KOPT-K1 (cell line): ENCODE measurements at regions not wholly inside any gene's neighbourhood (a gene's known extent, or its start where the extent isn't known, plus 50 kb on each side); places are given as distances from the start of the nearest gene placed in this dataset.

Experiments
- H3K27ac ChIP-seq: fragments of 200-600 bp; sonication (generic); 2 replicates; pipeline ENCODE4 v1.5.1; 2016; ENCODE audit warnings: antibody characterized with exemption, mild to moderate bottlenecking, low read depth, low read length; ENCODE audit not compliant: poor library complexity, severe bottlenecking
- H3K36me3 ChIP-seq: fragments of 200-600 bp; sonication (generic); 2 replicates; pipeline ENCODE4 v1.5.1; 2017; ENCODE audit warnings: antibody characterized with exemption, mild to moderate bottlenecking, low read length, moderate library complexity; ENCODE audit not compliant: insufficient read depth
- H3K9me3 ChIP-seq: fragments of 200-600 bp; sonication (generic); 2 replicates; pipeline ENCODE4 v1.5.1; 2017; ENCODE audit warnings: antibody characterized with exemption, low read length, mild to moderate bottlenecking; ENCODE audit not compliant: insufficient read depth, poor library complexity, severe bottlenecking

DNA sequence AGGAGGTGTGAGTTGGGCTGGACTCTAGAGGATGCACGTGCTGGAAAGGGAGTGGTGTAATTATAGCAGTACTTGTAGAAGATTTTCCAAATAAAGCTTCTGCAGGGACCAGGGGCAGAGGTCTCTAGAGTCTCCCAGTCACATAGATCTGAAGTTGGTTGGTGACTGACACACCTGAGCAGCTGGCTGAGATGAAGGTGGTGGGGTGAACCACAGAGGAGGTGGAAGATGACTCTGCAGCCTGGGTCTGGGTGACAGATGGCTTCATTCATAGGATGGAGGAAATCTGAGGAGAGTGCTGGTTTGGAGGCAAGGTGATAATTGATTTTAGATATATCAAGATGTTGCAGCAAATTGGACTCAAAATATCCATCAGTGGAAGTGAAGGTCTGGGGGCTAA lies 178.9 kb upstream of the IVNS1ABP start:
- H3K27ac ChIP-seq: no peak overlapping the region
- H3K9me3 ChIP-seq: no peaks in the 10 kb centered on the region
- H3K36me3 ChIP-seq: no peaks in the 10 kb centered on the region

DNA sequence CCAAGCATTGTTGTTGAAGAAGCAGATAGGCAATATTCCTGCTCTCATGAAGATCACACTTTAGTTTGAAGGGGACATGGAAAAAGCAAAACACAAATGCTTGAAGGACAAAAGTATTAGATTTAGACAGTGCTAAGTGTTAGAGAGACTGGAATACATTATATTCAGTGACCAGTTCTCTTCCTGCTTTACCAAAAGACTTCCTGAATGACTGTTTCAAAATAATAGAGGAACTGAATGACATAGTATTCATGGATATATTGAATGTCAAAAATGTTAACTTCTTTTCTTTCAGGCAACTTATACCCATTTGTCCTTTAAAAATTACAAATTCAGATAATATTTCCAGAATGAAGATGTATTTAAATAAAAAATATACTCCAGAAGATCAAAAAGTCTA lies 178.0 kb upstream of the IVNS1ABP start:
- Histone ChIP-seq H3K36me3 (no peaks in the 10 kb centered on the region), H3K9me3 (no peaks in the 10 kb centered on the region), H3K27ac (no peak overlapping the region)

GRCh38 chr1:185492089-185492825 lies 175.2 kb upstream of the IVNS1ABP start:
- Histone ChIP-seq H3K9me3 (no peaks in the 10 kb centered on the region), H3K27ac (no peak overlapping the region), H3K36me3 (no peaks in the 10 kb centered on the region)

DNA sequence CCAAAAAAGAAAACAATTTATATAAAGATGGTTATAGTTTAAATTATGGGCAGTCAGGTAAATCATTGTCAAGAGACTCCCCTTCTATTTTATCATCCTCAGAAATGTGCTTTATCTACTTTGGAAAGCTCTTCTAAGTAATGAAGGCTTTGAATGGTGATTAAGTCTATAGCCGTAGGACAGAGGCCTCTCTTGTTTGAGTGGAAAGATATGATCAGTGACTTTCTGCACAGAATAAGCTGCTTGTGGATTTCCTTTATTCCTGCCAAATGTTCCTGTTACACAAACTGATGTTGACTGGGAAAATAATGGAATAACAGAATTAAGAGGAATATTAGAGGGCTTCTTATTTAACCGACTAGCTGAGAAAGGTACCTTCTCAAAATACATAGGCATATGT lies 174.6 kb upstream of the IVNS1ABP start:
- no peak overlapping the region for H3K27ac ChIP-seq
- H3K9me3 ChIP-seq: no peaks in the 10 kb centered on the region
- H3K36me3 ChIP-seq: no peaks in the 10 kb centered on the region

GRCh38 chr1:185490924-185491323 lies 173.9 kb upstream of the IVNS1ABP start:
- Histone ChIP-seq H3K9me3 (no peaks in the 10 kb centered on the region), H3K36me3 (no peaks in the 10 kb centered on the region), H3K27ac (no peak overlapping the region)

DNA sequence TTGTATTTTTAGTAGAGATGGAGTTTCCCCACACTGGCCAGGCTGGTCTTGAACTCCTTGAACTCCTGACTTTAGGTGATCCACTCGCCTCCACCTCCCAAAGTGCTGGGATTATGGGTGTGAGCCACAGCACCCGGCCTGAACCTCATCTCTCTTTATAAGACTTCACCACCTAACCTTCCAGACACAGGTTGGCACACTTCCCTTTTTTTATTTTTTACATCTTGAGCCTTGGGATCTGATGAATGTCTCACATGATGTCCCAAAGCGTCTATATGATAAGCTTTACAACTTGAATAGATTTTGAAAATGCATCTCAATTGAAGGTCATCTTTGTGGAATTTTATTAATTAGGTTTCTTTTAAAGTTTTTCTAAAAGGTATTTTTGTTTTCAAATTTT lies 172.4 kb upstream of the IVNS1ABP start:
- H3K9me3 ChIP-seq: no peaks in the 10 kb centered on the region
- H3K36me3 ChIP-seq: no peaks in the 10 kb centered on the region
- H3K27ac ChIP-seq: no peak overlapping the region

- Histone ChIP-seq H3K9me3 (no peaks in the 10 kb centered on the region), H3K36me3 (no peaks in the 10 kb centered on the region), H3K27ac (no peak overlapping the region)
These were observed 171.8 kb upstream of the IVNS1ABP start for GRCh38 chr1:185488808-185489207.

GRCh38 chr1:185487936-185488335 lies 170.9 kb upstream of the IVNS1ABP start:
- Histone ChIP-seq H3K9me3 (no peaks in the 10 kb centered on the region), H3K27ac (no peak overlapping the region), H3K36me3 (no peaks in the 10 kb centered on the region)

DNA sequence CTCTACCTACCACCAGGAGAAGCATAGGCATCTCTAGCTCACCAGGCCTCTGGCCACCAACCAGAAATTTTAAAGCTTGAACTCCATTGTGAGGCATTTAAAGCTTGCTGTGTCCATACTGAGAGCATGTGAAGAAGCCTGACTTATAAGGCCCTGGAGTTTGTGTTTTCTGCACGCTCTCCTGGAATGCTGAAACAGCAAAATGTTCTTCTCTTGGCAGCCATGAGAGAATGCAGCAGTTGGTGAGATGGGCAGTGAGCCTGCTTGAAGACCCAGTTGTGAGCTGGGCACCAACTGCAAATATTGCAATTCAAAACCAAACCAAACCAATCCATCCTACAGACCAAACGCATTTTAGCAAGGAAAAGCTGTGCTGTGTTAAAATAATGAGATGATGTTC lies 170.0 kb upstream of the IVNS1ABP start:
- Histone ChIP-seq H3K27ac (no peak overlapping the region), H3K9me3 (no peaks in the 10 kb centered on the region), H3K36me3 (no peaks in the 10 kb centered on the region)

GRCh38 chr1:185486346-185486745 lies 169.3 kb upstream of the IVNS1ABP start:
- Histone ChIP-seq H3K27ac (no peak overlapping the region), H3K36me3 (no peaks in the 10 kb centered on the region)

DNA sequence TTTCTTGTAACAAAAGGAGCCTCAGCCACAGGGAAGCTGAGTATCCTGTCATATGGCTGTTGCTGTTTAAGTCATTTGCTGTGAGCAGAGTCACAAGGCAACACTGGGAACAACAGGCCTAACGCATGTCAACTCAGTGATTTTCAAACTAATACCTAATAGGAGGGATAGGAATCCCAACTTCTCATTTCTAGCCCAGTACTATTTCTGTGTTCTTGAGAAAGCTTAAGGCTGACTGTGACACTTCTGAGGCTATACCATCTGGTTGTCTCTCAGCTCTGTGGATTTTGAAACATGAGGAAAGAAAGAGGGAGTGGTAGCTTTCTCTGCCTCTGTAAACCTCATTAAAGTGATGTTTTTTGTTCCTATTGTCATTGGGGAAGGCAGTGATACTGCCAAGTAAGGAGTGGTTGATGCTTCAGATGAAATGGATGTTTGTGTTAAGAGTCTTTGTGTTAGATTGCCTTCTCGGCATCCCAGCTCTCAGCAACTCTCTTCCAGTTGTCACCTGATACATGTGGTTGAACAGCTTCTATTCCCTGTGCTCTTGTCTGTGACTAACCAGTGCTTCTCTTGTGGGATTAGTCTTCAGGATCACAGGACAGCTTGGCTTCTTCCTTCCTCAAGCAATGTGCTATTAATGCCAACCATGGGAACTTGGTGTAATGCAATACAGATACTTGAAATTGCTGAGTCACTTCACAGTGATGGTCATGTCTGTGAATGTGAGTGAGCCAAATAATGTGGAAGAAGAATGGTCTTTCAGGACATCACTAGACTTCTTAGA lies 166.8 kb upstream of the IVNS1ABP start:
- Histone ChIP-seq H3K36me3 (no peaks in the 10 kb centered on the region), H3K27ac (no peak overlapping the region), H3K9me3 (no peaks in the 10 kb centered on the region)

More at GRCh38 chr1:185486346-185486745, 169.3 kb upstream of the IVNS1ABP start:
- H3K9me3 ChIP-seq: no peaks in the 10 kb centered on the region

- no peaks in the 10 kb centered on the region for H3K36me3 ChIP-seq
- H3K9me3 ChIP-seq: no peaks in the 10 kb centered on the region
- no peak overlapping the region for H3K27ac ChIP-seq
These were observed 166.2 kb upstream of the IVNS1ABP start for GRCh38 chr1:185483217-185483616.

DNA sequence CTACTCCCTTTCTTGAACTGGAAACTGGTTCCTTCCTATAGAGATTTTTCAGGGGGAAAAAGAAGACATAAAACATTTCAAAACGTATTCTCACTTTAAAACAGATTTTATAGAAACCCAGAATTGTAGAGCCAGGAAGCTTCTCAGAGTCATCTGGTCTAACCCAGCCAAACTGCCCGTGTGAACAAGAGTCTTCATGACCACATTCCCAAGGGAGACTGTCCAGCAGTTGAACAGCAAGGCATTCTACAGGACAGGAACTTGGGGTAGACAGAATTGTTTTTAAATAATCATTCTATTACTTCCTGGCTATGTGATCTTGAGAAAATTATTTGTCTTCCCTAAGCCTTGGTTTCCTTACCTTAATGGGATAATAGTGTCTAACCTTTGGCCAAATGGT lies 163.5 kb upstream of the IVNS1ABP start:
- H3K9me3 ChIP-seq: no peaks in the 10 kb centered on the region
- no peaks in the 10 kb centered on the region for H3K36me3 ChIP-seq
- no peak overlapping the region for H3K27ac ChIP-seq

GRCh38 chr1:185479796-185480195 lies 162.8 kb upstream of the IVNS1ABP start:
- Histone ChIP-seq H3K27ac (no peak overlapping the region), H3K9me3 (no peaks in the 10 kb centered on the region), H3K36me3 (no peaks in the 10 kb centered on the region)

GRCh38 chr1:185478877-185479276 lies 161.8 kb upstream of the IVNS1ABP start:
- Histone ChIP-seq H3K27ac (no peak overlapping the region), H3K9me3 (no peaks in the 10 kb centered on the region), H3K36me3 (no peaks in the 10 kb centered on the region)
